ENCODE measurements at regions not wholly inside any gene's neighbourhood (a gene's known extent, or its start where the extent isn't known, plus 50 kb on each side); places are given as distances from the start of the nearest gene placed in this dataset.
"Not testable (repeated sequence)": the region's sequence is repeated elsewhere in the genome, so short reads cannot be mapped to it uniquely, and the experiment has no call there.

- DNase-seq: not testable (repeated sequence)
Observed at GRCh38 chr16:29327631-29328408, 78.7 kb downstream of the NPIPB11 start.

- DNase-seq: not testable (repeated sequence)
Observed at GRCh38 chr16:29326164-29327125, 80.1 kb downstream of the NPIPB11 start.

GRCh38 chr16:29323725-29324124 is 82.8 kb downstream of the NPIPB11 start:
- not testable (repeated sequence) for DNase-seq

- DNase-seq: no peak
Observed at GRCh38 chr16:29321585-29321984, 84.9 kb downstream of the NPIPB11 start.

- no peak for DNase-seq
Observed at GRCh38 chr16:29321000-29321393, 85.5 kb downstream of the NPIPB11 start.

GRCh38 chr16:29320274-29320999 is 86.1 kb downstream of the NPIPB11 start:
- no peak for DNase-seq

GRCh38 chr16:29319726-29320125 is 86.8 kb downstream of the NPIPB11 start:
- DNase-seq: no peak

GRCh38 chr16:29318561-29318968 is 87.9 kb downstream of the NPIPB11 start:
- DNase-seq: not testable (repeated sequence)

- no peak for DNase-seq
Observed at GRCh38 chr16:29318037-29318436, 88.5 kb downstream of the NPIPB11 start.

- DNase-seq: no peak
Observed at GRCh38 chr16:29317269-29317668, 89.2 kb downstream of the NPIPB11 start.

GRCh38 chr16:29316761-29317183 is 89.7 kb downstream of the NPIPB11 start:
- no peak for DNase-seq

- no peak for DNase-seq
Observed at GRCh38 chr16:29315916-29316517, 90.5 kb downstream of the NPIPB11 start.

- no peak for DNase-seq
Observed at GRCh38 chr16:29315046-29315445, 91.5 kb downstream of the NPIPB11 start.

GRCh38 chr16:29314292-29314934 is 92.1 kb downstream of the NPIPB11 start:
- no peak for DNase-seq

- DNase-seq: no peak
Observed at GRCh38 chr16:29313559-29314048, 92.9 kb downstream of the NPIPB11 start.

GRCh38 chr16:29312835-29313558 is 93.5 kb downstream of the NPIPB11 start:
- no peak for DNase-seq

GRCh38 chr16:29312345-29312675 is 94.2 kb downstream of the NPIPB11 start:
- not testable (repeated sequence) for DNase-seq

GRCh38 chr16:29311461-29312344 is 94.8 kb downstream of the NPIPB11 start:
- no peak for DNase-seq

GRCh38 chr16:29310852-29311314 is 95.6 kb downstream of the NPIPB11 start:
- DNase-seq: no peak

GRCh38 chr16:29310243-29310642 is 96.3 kb downstream of the NPIPB11 start:
- not testable (repeated sequence) for DNase-seq
